GM19463 (cell line): ENCODE measurements at regions not wholly inside any gene's neighbourhood (a gene's known extent, or its start where the extent isn't known, plus 50 kb on each side); places are given as distances from the start of the nearest gene placed in this dataset.

ENCODE experiments used
- ATAC-seq: cut with Tn5 transposase; IDR thresholded peaks from one replicate; pipeline ENCODE4 v1.9.1; 2021; ENCODE audit warnings: mild to moderate bottlenecking, moderate library complexity; ENCODE audit not compliant: unreplicated experiment

DNA sequence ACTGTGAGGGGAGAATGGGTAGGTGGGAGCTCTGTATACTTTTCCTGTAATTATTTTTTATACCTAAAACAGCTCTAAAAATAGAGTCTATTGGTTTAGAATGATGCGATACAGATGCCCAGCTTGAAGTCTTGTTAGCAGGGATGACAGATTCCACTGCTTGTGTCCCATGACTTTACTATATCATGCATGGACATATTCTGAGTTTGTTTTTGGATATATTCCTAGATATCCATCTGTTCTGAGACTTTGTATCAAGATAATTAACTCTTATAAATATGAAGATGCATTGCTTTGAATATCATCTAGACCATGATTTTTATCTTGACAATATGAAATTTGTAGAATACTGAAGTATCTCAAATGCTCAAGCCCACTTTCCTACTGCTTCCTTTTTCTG is 1058.1 kb downstream of the RAPGEF2 start:
- no peak for ATAC-seq

DNA sequence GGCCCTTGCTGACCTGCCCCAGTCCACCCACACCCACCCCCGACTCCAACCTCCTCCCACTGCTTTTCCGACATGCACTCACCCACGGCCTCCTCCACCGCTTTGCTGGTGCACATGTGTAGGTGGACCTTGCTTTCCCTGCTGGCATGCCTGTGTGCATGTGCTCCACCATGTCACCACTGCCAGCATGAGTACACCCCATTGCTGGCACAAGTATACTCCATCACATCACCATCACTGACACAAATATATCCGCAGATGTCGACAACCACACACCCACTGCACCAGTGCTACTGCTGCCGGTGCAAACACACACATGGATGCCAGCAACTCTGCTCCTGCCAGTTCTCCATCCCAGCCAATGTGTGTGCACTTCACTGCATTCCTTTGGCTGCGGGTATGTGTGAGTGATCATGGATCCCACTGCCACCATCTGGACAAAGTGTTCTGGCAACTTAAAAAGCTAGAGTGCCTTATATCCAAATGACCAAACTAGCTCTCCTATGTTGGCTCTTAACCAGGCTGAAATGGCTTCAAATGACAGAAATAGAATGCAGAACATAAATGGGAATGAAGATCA is 1072.3 kb downstream of the RAPGEF2 start:
- no peak for ATAC-seq

DNA sequence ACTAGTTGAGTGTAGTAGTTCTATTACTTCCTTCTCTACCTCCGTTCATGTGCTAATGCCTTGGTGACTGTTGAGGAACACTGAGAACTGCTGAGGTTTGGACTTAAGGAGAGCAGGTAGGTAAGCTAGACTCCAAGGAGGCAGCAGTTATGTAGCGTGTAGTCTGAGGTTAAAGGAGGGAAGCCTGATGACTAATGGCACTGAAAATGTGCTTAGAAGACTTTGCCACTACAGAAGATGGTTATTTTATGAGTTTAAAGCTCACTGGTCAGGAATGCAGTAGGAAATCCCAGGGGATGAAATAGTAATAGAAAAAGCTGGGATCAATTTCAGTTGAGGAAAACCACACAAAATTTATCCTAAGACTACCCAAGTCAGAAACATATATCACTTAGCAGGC is 1077.3 kb downstream of the RAPGEF2 start:
- ATAC-seq = no peak

- no peak for ATAC-seq
Measured at GRCh38 chr4:160182727-160183126, 1079.8 kb downstream of the RAPGEF2 start.

GRCh38 chr4:160184884-160185283 is 1082.0 kb downstream of the RAPGEF2 start:
- ATAC-seq = no peak

DNA sequence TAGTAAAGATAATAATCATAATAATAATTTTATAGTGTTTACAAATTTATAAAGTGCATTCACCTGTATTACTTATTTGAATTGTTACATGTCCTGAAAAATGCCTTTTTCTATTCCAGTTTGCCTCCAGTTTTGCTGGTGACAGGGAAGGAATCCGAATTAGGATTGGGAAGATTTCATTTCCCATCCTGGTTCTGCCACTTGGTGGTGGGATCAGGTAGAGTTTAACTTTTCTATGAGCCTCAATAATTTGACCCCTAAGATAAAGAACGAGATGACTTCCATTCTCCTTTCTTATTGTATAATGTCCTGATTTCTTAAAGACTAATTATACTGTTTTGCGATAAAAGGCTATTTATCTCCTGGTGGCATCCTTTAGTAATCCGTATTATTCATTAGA is 1090.9 kb downstream of the RAPGEF2 start:
- ATAC-seq = no peak

GRCh38 chr4:160194716-160195115 is 1091.8 kb downstream of the RAPGEF2 start:
- no peak for ATAC-seq

DNA sequence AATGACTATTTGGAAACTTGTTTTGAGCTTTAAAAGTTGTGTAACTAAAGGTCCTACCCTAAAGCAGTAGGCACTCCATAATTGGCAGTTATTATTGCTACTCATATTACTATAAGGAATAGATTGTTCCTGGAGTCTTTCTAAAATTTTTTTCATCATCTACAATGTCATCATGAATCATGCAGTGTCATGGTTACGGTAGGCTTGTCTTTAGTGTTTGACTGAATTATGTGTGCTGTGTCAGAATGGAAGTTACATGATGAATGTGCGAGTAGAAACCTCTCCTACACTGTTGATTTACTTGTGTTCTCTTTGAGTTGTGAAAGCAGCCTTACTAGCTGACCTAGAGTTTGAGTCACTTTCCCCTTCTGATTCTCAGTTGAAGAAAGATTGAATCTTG is 1099.9 kb downstream of the RAPGEF2 start:
- peak; percentile 79 for ATAC-seq

- ATAC-seq = no peak
Measured at GRCh38 chr4:160212078-160212477, 1109.2 kb downstream of the RAPGEF2 start.

GRCh38 chr4:160213366-160213765 is 1110.5 kb downstream of the RAPGEF2 start:
- no peak for ATAC-seq

DNA sequence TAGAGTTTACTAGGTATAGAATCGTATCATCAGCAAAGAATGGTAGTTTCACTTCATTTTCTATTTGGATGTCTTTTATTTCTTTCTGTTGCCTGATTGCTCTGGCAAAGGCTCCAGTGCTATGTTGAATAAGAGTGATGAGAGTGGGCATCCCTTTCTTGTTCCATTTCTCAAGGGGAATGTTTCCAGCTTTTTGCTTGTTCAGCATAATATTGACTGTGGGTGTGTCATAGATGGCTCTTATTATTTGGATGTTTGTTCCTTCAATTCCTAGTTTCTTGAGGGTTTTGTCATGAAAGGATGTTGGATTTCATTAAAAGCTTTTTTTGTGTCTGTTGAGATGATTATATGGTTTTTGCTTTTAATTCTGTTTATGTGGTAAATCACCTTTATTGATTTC is 1114.5 kb downstream of the RAPGEF2 start:
- ATAC-seq = no peak

GRCh38 chr4:160224049-160224448 is 1121.2 kb downstream of the RAPGEF2 start:
- no peak for ATAC-seq

GRCh38 chr4:160233141-160233540 is 1130.3 kb downstream of the RAPGEF2 start:
- no peak for ATAC-seq

DNA sequence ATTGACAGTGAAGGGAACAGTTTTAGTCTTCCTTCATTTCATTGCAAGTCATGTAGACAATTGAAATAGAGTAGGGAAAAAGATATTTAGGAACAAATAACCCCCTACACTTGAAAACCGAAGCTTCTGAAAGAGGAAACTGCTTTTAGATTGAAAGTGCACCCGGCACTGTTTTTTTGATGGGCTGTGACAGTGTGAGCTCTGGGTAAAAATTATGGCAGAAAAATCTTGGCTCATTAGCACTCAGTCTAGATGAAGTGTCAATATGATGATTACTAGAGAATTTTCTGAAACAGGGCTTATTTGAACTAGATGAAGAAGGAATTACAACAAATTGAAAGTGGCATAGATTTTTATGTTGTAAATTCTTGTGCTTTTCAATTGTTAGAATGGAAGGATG is 1132.4 kb downstream of the RAPGEF2 start:
- ATAC-seq = no peak

GRCh38 chr4:160235771-160236170 is 1132.9 kb downstream of the RAPGEF2 start:
- no peak for ATAC-seq

DNA sequence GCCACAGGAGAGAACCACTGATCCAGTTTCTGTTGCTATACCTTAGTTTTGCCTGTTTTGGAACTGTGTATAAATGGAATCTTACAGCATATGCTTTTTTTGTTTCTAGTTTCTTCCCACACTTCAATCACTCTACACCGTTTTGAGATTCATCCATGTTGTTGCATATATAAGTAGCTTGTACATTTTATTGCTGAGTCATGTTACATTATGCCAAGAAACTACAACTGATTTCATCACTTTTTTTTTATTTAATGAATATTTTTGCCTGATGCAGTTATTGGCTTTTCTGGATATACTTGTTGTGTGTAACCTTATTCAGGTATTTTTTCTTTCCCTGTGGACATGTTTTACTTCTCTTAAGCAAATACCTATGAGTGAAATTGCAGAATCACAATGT is 1135.9 kb downstream of the RAPGEF2 start:
- ATAC-seq = no peak

DNA sequence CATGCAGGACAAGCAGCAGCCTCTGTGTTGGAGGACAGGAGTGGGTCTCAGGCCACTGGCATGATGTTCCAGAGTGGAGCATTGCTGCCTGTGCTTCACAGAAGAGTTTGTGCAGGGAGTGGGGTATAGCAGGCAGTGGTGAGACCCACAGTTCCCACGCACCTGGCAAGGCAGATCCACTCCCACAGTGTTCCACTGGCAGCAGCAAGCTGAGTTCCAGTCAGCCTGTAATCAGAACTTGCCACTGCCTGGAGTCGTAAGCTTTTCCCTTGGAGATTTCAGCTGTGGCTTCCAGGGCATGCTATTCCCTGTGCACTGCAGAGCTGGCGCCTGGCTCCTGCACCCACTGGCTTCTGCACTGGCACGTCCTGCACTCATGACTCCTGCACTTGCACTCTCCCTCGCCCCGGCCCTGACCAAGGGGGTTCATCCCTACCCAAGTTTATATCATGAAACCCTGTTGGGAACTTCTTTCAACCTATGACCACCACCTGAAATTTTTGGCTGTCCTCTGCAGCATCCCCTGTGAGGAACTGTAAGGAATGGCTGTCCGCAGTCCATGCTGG is 1144.3 kb downstream of the RAPGEF2 start:
- ATAC-seq = no peak

DNA sequence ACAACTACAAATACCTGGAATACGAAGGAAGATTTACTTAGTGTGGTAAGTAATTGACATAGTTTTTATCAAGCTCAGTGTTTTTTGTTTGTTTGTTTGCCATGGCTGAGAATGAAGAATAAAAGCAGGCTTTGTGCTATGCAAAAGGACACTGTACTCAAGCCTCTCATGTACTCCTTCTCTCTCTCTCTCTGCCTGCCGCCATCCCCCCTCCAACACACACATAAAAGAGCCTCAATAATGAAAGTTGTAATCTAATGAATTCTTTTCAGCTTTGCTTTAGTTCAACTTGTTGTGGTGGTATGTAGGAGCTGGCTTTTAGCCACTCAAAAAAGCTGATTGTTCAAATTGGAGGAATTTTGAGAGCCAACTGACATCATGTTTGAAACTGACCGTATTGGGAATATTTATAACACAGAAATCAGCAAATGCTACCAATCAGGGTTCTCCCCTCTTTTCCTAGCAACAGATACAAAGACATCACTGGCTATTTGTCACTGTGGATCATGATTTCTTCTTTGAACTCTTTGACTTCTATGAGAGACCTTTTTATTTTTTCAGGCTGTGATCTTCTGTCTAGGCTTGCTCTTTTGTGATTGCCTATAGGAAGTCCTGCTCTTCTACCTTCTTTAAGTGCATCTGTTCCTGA is 1148.8 kb downstream of the RAPGEF2 start:
- ATAC-seq = no peak

- no peak for ATAC-seq
Measured at GRCh38 chr4:160257318-160257717, 1154.4 kb downstream of the RAPGEF2 start.

DNA sequence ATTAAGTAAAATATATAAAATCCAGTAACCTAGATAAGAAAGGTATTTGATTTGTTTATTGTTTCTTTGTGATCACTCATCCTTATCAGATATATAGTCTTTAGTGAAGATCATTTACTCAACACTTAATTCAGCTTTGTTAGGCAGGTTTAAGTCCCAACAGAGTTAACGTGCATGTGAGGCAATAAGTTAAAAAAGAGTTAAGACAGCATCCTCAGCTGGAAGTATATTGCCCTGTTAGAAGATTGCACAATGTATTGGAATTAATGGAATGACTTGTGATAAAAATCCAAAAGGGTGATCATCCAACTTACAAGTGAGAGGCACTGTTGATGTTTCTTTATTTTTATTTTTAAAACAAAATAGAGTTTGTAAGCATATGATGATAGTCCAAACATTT is 1162.1 kb downstream of the RAPGEF2 start:
- no peak for ATAC-seq

DNA sequence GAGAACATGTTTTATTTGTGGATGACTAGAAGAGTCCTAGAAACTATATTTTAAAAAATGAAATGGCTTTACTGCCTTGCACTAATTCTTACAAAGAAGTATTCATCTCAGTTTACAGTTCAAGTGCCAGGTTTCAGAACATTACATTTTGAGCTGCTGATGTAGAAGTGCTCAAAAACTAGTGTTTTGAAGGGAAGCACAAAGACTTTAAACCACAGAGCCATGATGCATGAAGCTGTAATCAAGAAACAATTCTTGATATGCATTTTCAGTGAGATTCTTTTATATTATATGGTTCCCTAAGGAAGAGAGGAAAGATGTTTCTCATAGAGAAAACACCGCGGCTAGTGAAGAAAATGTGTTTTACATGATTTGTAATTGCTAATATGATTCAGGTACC is 1163.0 kb downstream of the RAPGEF2 start:
- ATAC-seq = no peak

DNA sequence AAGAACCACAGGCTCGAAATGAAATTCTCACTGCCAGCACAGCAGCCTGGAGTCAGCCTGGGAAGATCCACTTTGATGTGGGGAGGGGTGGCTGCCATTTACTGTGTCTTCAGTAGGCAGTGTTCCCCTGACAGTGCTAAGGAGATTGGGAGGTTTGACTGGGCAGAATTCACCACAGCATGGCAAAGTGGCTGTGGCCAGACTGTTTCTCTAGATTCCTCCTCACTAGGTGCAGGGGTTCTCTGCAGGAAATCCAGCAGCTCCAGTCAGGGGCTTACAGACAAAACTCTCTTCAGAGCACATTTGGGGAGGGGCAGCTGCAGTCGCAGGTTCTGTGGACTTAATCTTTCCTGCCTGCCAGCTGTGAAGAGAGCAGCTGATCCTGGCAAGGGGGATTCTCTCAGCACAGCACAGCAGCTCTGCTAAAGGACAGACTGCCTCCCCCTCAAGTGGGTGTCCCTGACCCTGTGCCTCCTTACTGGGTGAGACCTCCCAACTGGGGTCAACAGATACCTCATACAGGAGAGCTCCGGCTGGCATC is 1174.0 kb downstream of the RAPGEF2 start:
- no peak for ATAC-seq
